T-helper 1 cell treated with Interleukin-12 subunit alpha and Interleukin-12 subunit beta and Interleukin-4 antibody, amounts not matched to agents 30 μg/mL and 1 μg/mL, for 36 hours (primary cell): ENCODE measurements at regions not wholly inside any gene's neighbourhood (a gene's known extent, or its start where the extent isn't known, plus 50 kb on each side); places are given as distances from the start of the nearest gene placed in this dataset.
"Not testable (repeated sequence)": the region's sequence is repeated elsewhere in the genome, so short reads cannot be mapped to it uniquely, and the experiment has no call there.

Experiments used
- H3K27ac Mint-ChIP-seq: one replicate; pipeline ENCODE4 v1.8.0; 2021; ENCODE audit warnings: mild to moderate bottlenecking, mixed read lengths
- H3K27me3 Mint-ChIP-seq: one replicate; pipeline ENCODE4 v1.8.0; 2021; ENCODE audit warnings: low read depth, mixed read lengths
- H3K36me3 Mint-ChIP-seq: one replicate; pipeline ENCODE4 v1.8.0; 2021; ENCODE audit warnings: low read depth, mixed read lengths
- H3K4me1 Mint-ChIP-seq: one replicate; pipeline ENCODE4 v1.8.0; 2021; ENCODE audit warnings: low read depth, mixed read lengths
- H3K4me3 Mint-ChIP-seq: one replicate; pipeline ENCODE4 v1.8.0; 2021; ENCODE audit warnings: mild to moderate bottlenecking, moderate library complexity, mixed read lengths
- H3K9me3 Mint-ChIP-seq: one replicate; pipeline ENCODE4 v1.8.0; 2021; ENCODE audit warnings: mixed read lengths

DNA sequence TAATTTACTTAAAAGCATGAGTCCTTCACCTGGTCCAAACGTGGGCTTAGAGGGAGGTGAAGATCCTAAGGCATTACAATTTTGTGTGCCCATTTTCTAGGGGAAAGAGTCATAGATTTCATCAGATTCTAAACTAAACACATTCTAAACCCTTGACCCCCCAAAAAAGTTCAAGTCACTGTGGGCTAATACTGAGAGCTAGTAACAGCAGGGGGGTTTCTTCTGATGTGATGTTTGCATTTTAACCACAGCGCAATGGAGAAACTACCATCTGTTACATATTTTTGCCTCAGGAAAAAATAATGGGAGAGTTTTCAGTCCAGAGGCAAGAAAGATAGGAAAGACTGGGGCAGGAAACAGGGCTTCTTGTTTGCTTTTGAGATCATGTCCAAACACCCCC lies 110.8 kb upstream of the SLC1A3 start:
- no peaks in the 10 kb centered on the region for H3K9me3 Mint-ChIP-seq
- no peak overlapping the region for H3K27ac Mint-ChIP-seq
- H3K4me1 Mint-ChIP-seq: no peaks in the 10 kb centered on the region
- no peaks in the 10 kb centered on the region for H3K36me3 Mint-ChIP-seq
- H3K27me3 Mint-ChIP-seq: no peaks in the 10 kb centered on the region
- no peak overlapping the region for H3K4me3 Mint-ChIP-seq

DNA sequence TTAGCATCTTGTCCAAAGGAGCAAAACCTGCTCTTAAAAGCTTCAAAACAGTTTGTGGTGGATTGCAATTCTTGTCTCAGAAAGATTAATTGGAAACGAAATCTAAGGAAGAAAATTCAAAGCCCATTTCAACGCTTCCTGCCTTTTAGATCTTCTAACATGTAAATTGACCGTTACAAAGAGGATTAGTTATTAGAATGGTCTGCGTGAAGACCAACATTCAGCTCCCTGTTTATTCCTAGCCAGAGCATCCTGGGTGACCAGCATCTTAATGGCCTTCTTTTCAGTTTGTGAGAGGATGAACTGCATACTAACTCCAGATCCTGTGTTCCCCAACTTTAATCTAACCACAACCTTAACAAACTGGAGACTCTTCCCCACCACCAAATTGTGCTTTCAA lies 109.9 kb upstream of the SLC1A3 start:
- H3K4me1 Mint-ChIP-seq: no peaks in the 10 kb centered on the region
- no peaks in the 10 kb centered on the region for H3K27me3 Mint-ChIP-seq
- H3K9me3 Mint-ChIP-seq: no peaks in the 10 kb centered on the region
- H3K36me3 Mint-ChIP-seq: no peaks in the 10 kb centered on the region
- H3K4me3 Mint-ChIP-seq: no peak overlapping the region
- H3K27ac Mint-ChIP-seq: no peak overlapping the region

DNA sequence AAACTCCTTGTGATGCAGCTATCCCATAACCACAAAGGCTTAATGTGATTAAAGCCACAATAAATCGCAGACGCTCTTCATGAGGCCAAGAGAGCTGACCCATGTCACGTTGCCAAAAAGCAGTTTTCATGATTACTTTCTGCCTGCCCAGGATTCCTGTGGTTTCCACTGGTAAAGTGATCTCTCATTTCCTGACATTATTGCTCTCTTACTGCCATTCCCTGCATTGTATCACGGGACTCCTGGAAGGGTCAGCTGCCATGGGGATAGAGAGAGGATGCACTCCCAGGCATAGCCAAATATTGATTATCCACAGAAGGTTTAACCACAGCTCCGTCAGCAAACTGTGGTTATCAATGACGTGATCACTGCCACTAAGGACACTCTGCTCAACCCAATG lies 103.8 kb upstream of the SLC1A3 start:
- no peak overlapping the region for H3K4me3 Mint-ChIP-seq
- H3K9me3 Mint-ChIP-seq: no peaks in the 10 kb centered on the region
- H3K4me1 Mint-ChIP-seq: peaks cover 1% of the 10 kb centered on the region
- H3K27ac Mint-ChIP-seq: no peak overlapping the region
- no peaks in the 10 kb centered on the region for H3K36me3 Mint-ChIP-seq
- H3K27me3 Mint-ChIP-seq: no peaks in the 10 kb centered on the region

DNA sequence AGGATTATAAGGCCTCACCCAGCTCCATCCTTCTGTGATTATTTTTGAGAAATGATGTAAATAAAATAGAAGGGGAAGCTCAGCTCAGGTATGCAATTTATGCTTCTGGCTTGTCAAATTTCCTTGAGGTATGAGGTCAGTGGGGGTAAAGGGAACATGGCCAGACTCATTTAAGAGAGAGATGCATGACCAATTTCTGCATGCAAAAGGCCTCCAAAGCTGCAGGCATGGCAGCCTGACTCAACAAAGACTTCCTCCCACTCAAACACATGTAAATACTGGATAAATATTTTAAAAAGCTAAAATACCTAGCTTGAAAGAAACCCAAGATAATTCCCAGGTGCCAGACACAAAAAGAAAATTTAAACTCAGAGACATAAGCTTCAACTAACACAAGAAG lies 101.4 kb upstream of the SLC1A3 start:
- peaks cover 1% of the 10 kb centered on the region for H3K4me1 Mint-ChIP-seq

DNA sequence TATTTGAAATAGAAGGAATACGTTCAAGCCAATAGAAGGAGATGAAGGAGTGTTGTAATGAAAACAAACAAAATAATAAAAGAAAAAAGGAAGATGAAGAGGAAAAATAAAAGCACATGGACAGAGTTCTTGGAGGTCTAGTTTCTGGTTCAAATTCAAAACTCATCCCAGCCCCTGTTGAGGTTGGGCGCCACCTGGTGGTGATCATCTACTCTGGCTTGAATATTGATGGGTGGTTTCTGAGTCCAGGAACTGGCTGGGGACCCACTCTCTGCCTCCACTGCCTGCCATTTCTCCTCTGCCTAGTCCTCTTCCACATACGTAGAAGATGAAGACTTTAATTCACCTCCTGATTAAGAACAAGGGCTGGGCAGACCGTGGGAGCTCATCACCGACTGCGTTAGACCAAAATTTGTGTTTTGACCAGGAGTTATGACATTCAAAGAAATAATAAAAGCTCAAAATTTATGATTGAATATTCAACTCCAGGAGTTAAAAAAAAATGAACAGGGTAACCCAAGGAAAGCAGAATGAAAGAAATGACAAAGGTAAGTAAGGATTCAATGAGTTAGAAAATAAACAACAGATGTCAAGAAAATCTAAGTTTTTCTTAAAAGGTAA lies 99.0 kb upstream of the SLC1A3 start:
- H3K4me1 Mint-ChIP-seq: peaks cover 1% of the 10 kb centered on the region
- H3K4me3 Mint-ChIP-seq: no peak overlapping the region
- no peaks in the 10 kb centered on the region for H3K9me3 Mint-ChIP-seq
- H3K27me3 Mint-ChIP-seq: no peaks in the 10 kb centered on the region
- no peak overlapping the region for H3K27ac Mint-ChIP-seq
- no peaks in the 10 kb centered on the region for H3K36me3 Mint-ChIP-seq

More for the DNA sequence above, 101.4 kb upstream of the SLC1A3 start:
- Mint-ChIP-seq H3K4me3 (no peak overlapping the region), H3K9me3 (no peaks in the 10 kb centered on the region), H3K27me3 (no peaks in the 10 kb centered on the region), H3K36me3 (no peaks in the 10 kb centered on the region), H3K27ac (no peak overlapping the region)

DNA sequence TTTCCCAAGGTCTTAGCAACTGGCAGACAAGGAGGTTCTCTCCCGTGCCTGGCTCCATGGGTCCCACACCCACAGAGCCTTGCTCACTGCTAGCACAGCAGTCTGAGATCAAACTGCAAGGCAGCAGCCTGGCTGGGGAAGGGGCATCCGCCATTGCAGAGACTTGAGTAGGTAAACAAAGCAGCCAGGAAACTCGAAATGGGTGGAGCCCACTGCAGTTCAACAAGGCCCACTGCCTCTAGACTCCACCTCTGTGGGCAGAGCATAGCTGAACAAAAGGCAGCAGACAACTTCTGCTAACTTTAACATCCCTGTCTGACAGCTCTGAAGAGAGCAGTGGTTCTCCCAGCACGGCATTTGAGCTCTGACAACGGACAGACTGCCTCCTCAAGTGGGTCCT lies 98.1 kb upstream of the SLC1A3 start:
- H3K4me3 Mint-ChIP-seq, H3K4me1 Mint-ChIP-seq, H3K36me3 Mint-ChIP-seq, H3K27me3 Mint-ChIP-seq, H3K9me3 Mint-ChIP-seq, H3K27ac Mint-ChIP-seq: not testable (repeated sequence)

DNA sequence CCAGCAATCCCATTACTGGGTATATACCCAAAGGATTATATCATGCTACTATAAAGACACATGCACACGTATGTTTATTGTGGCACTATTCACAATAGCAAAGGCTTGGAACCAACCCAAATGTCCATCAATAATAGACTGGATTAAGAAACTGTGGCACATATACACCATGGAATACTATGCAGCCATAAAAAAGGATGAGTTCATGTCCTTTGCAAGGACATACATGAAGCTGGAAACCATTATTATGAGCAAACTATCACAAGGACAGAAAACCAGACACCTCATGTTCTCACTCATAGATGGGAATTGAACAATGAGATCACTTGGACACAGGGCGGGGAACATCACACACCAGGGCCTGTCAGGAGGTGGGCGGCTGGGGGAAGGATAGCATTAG lies 92.8 kb upstream of the SLC1A3 start:
- H3K27me3 Mint-ChIP-seq, H3K36me3 Mint-ChIP-seq, H3K9me3 Mint-ChIP-seq, H3K4me1 Mint-ChIP-seq, H3K4me3 Mint-ChIP-seq, H3K27ac Mint-ChIP-seq: not testable (repeated sequence)

DNA sequence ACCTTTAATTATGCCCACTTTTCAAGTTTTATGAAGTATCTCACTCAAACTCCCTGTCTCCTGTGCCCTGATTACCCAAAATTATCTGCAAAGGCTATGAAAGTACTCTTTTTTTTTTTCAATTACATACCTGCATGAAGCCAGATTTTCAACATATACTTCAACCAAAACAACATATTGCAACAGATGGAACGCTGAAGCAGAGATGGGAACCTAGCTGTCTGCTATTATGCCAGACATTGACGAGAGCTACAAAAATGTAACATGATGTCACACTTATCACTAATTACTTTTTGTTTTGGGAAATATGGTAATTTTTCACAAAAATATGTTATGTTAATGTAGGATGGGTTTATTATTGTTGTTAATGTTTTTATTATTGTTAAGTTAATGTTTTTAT lies 86.5 kb upstream of the SLC1A3 start:
- H3K27ac Mint-ChIP-seq: no peak overlapping the region
- no peaks in the 10 kb centered on the region for H3K9me3 Mint-ChIP-seq
- H3K36me3 Mint-ChIP-seq: no peaks in the 10 kb centered on the region
- no peaks in the 10 kb centered on the region for H3K27me3 Mint-ChIP-seq
- H3K4me1 Mint-ChIP-seq: no peaks in the 10 kb centered on the region
- H3K4me3 Mint-ChIP-seq: no peak overlapping the region

DNA sequence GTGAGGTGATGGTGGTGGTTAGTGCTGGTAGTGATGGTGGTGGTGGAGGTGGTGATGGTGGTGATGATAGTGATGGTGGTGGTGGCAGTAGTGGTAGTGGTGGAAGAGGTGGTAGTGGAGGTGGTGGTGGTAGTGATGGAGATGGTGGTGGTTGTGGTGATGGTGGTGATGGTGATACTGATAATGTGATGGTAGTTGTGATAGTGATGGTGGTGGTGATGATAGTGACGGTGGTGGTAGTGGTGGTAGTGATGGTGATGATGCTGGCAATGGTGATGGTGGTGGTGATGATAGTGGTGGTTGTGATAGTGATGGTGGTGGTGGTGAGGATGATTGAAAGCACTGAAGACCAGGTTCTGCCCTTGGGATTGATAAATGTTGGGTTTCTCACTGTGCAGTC lies 85.2 kb upstream of the SLC1A3 start:
- no peaks in the 10 kb centered on the region for H3K4me1 Mint-ChIP-seq
- H3K27ac Mint-ChIP-seq: no peak overlapping the region
- no peaks in the 10 kb centered on the region for H3K9me3 Mint-ChIP-seq
- no peak overlapping the region for H3K4me3 Mint-ChIP-seq
- no peaks in the 10 kb centered on the region for H3K36me3 Mint-ChIP-seq
- H3K27me3 Mint-ChIP-seq: no peaks in the 10 kb centered on the region

DNA sequence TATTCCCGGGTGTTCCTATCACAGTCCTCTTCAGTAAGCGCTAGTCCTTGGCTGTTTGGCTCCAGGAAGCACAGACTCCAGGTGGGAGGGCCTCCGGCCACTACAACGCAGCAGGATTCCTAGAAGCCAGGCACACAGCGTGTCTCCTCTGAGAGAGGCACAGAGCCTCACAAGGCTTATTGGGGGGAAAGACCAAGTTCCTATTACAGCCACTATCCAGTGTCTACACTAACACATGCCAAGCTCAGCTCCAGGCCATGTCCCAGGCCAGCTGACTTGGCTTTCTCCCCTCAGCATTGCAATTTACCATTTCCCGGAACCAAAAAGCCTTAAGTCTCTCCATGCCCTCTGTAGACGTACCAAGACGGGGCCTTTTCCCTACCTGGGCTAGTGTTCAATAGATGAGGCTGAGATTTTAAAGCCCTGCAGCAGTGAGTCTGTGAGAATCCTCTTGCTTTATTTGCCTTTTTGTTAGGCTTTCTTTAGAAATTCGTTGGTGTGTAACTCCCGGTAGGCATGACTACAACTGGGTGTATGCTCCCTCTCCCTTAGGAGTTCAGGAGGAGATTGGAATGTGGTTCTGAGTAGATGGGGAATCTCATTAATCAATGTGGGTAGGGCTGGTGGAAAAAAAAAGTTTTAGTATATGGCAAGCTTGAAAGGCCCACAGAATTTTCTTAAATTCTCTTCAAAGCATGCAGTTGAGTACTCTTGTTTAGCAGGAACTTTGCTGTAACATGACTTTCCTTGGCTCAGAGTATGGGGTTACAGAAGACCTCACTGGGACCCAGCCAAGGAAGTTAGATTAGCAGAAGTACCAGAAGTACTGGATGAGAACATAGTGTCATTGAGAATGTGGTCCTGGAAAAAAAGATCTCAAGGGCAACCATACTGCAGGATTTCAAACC lies 84.3 kb upstream of the SLC1A3 start:
- H3K36me3 Mint-ChIP-seq: no peaks in the 10 kb centered on the region
- H3K4me3 Mint-ChIP-seq: no peak overlapping the region
- H3K9me3 Mint-ChIP-seq: no peaks in the 10 kb centered on the region
- no peaks in the 10 kb centered on the region for H3K4me1 Mint-ChIP-seq
- no peaks in the 10 kb centered on the region for H3K27me3 Mint-ChIP-seq
- no peak overlapping the region for H3K27ac Mint-ChIP-seq

DNA sequence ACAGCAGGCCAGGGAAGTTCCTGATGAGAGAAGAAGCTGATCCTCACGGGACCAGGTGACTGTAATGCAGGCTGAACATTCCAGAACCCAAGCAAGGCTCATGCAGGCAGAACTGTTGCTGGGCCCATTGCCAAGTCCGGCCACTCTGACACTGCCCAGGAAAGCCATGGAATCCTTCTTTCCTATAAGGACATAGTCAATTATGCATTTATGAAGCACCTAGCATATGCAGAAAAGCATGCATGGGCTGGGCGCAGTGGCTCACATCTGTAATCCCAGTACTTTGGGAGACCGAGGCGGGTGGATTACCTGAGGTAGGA lies 83.7 kb upstream of the SLC1A3 start:
- no peak overlapping the region for H3K27ac Mint-ChIP-seq
- no peaks in the 10 kb centered on the region for H3K9me3 Mint-ChIP-seq
- H3K4me1 Mint-ChIP-seq: no peaks in the 10 kb centered on the region
- H3K36me3 Mint-ChIP-seq: no peaks in the 10 kb centered on the region
- no peak overlapping the region for H3K4me3 Mint-ChIP-seq
- no peaks in the 10 kb centered on the region for H3K27me3 Mint-ChIP-seq

DNA sequence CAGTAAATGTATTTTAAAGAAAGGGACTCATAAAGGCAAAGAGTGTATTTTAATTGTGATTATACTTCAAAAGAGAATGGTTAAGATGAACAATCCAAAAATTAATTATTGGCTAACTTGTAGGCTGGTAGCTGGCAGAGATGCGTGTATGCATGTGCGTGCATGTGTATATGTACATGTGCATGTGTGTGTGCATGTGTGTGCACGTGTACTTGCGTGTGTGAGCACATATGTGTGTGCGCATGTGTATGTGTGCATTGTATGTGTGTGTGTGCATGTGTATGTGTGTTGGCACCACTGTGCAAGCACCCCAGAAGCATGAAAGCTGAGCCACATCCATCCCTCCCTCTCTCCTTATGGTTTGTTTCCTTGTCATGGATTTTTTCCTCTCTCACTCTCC lies 83.0 kb upstream of the SLC1A3 start:
- Mint-ChIP-seq H3K36me3 (no peaks in the 10 kb centered on the region), H3K27me3 (no peaks in the 10 kb centered on the region), H3K27ac (no peak overlapping the region), H3K9me3 (no peaks in the 10 kb centered on the region), H3K4me3 (no peak overlapping the region), H3K4me1 (no peaks in the 10 kb centered on the region)

DNA sequence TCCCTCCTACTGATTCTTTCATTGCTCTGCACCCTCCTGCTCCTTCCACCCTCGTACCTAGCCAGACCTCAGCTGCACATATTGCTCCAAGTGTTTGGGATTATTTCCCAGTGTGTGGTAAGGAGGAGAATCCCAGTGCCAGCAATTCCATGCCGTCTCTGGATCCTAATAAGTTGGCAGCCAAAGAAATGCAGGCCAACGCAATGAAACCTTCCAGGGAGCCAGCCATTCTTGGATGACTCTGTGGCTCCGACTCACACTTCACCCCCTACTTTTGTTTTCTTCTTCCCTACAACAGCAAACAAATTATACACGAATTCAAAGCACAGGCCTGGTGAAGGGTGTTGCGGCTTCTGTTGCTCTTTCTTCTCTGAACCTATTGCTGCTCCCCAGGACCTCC lies 82.5 kb upstream of the SLC1A3 start:
- no peaks in the 10 kb centered on the region for H3K36me3 Mint-ChIP-seq

DNA sequence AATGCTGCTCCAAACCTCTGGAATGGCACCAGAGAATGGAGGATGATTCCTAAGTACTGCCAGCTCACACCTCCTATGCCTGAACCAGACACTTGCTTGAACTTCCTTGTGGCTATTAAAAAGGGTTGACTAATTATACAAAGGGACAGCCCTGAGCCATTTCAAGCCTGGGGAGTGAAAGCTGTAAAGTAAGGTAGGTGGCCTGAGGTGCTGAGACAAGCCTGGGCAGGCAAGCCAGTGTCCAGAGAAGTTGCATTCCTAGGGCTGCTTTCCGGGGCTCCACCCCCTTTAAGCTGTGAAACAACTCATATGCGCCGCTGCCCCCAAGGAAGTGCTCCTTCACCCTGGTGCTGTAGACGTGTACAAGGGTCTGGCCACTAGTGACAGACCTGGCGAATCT lies 79.9 kb upstream of the SLC1A3 start:
- H3K9me3 Mint-ChIP-seq: no peaks in the 10 kb centered on the region
- H3K27me3 Mint-ChIP-seq: no peaks in the 10 kb centered on the region
- H3K4me3 Mint-ChIP-seq: no peak overlapping the region
- no peak overlapping the region for H3K27ac Mint-ChIP-seq
- no peaks in the 10 kb centered on the region for H3K4me1 Mint-ChIP-seq
- H3K36me3 Mint-ChIP-seq: no peaks in the 10 kb centered on the region

More for the DNA sequence above, 82.5 kb upstream of the SLC1A3 start:
- Mint-ChIP-seq H3K4me3 (no peak overlapping the region), H3K9me3 (no peaks in the 10 kb centered on the region), H3K27me3 (no peaks in the 10 kb centered on the region), H3K27ac (no peak overlapping the region), H3K4me1 (no peaks in the 10 kb centered on the region)

DNA sequence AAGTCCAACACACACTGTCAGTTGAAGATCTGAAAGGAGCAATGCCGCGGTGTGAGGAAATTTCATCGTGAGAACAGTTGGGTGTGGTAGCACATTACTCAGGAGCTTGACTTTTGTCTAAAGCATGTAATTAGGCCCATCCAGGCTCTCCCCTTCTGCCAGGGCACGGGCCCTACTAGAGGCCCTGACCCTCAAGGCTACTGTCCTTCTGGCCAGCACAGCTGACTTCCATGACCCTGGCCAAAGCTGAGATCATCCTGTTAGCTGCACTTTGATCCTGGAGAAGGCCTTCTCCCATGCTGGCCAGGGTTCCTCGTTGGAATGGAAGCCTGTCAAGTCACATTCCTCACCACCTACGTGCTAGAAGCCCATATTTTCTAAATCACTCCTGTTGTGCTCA lies 77.8 kb upstream of the SLC1A3 start:
- H3K4me3 Mint-ChIP-seq: no peak overlapping the region
- H3K27me3 Mint-ChIP-seq: peaks cover 4% of the 10 kb centered on the region
- no peaks in the 10 kb centered on the region for H3K36me3 Mint-ChIP-seq
- H3K27ac Mint-ChIP-seq: no peak overlapping the region
- H3K9me3 Mint-ChIP-seq: no peaks in the 10 kb centered on the region
- H3K4me1 Mint-ChIP-seq: no peaks in the 10 kb centered on the region
